HCT116 (cell line): ENCODE measurements at regions not wholly inside any gene's neighbourhood (a gene's known extent, or its start where the extent isn't known, plus 50 kb on each side); places are given as distances from the start of the nearest gene placed in this dataset.

Source experiments
- ATAC-seq: fragments of 200-7000 bp; cut with Tn5 transposase; 2 replicates; pipeline ENCODE4 v1.9.1; 2020; ENCODE audit warnings: mild to moderate bottlenecking, moderate library complexity
- BruUV-seq: library from RNA; stranded (reverse); fragments of 400-500 nt; replicated peaks from 2 replicates; lab custom pipeline; 2021; lab: Mats Ljungman, UMichigan
- CTCF ChIA-PET: fragments of 300-600 bp; sonication (Branson Sonifier 250); formaldehyde crosslinking; loops from one replicate; lab custom pipeline; 2021; ENCODE audit warnings: antibody characterized with exemption; lab: Charles Lee
- POLR2A ChIA-PET: fragments of 300-600, 350-600 bp; sonication (Branson Sonifier 250); formaldehyde crosslinking; loops from one replicate; lab custom pipeline; 2021; ENCODE audit warnings: antibody characterized with exemption; lab: Charles Lee
- RAD21 ChIA-PET, 2 experiments: fragments of 300-600 bp; sonication (Branson Sonifier 250); formaldehyde crosslinking; loops; one replicate each; lab custom pipeline; 2023; ENCODE audit warnings: low total read pairs in 2 of 2; ENCODE audit not compliant: uncharacterized antibody in 2 of 2, unreplicated experiment in 2 of 2, low non-redundant PET in 1 of 2; lab: Charles Lee
- DNase-seq: peaks from one replicate; pipeline ENCODE4 v3.0.0-alpha.2; 2010; ENCODE audit warnings: low read depth, low spot score
- H2AFZ ChIP-seq: fragments of 200-600 bp; shearing (Covaris generic), sonication (generic); 2 replicates; pipeline ENCODE4 v1.6.1; 2017; ENCODE audit warnings: low read depth, mixed run types, mixed read lengths, antibody characterized with exemption, low read length; ENCODE audit not compliant: poor library complexity, severe bottlenecking
- H3K27ac ChIP-seq: 2 replicates; pipeline ENCODE4 v1.5.1; 2012; ENCODE audit warnings: low read depth, low read length
- H3K27me3 ChIP-seq: fragments of 200-600 bp; sonication (generic); 2 replicates; pipeline ENCODE4 v1.6.1; 2016; ENCODE audit warnings: mixed run types, low read length, mixed read lengths; ENCODE audit not compliant: insufficient read depth
- H3K36me3 ChIP-seq, 2 experiments: fragments of 200-500 bp in 1 of 2; fragments of 200-600 bp in 1 of 2; sonication (Bioruptor generic) in 1 of 2; sonication (generic) in 1 of 2; 2 replicates each; pipeline versions ENCODE4 v1.5.1 to v1.6.1; 2014 to 2016; ENCODE audit warnings: low read length in 2 of 2, inconsistent platforms in 1 of 2, mixed read lengths in 1 of 2, mixed run types in 1 of 2; ENCODE audit not compliant: insufficient read depth in 2 of 2, control insufficient read depth in 1 of 2
- H3K4me1 ChIP-seq, 2 experiments: fragments of 200-600 bp in 1 of 2; sonication (generic) in 1 of 2; 2 replicates each; pipeline versions ENCODE4 v1.5.1 to v1.6.1; 2012 to 2017; ENCODE audit warnings: low read length in 2 of 2, inconsistent platforms in 1 of 2, mild to moderate bottlenecking in 1 of 2, mixed read lengths in 1 of 2, mixed run types in 1 of 2, moderate library complexity in 1 of 2; ENCODE audit not compliant: insufficient read depth in 2 of 2, control insufficient read depth in 1 of 2
- H3K4me2 ChIP-seq: fragments of 200-600 bp; sonication (generic); 2 replicates; pipeline ENCODE4 v1.6.1; 2017; ENCODE audit warnings: mixed run types, low read length, mixed read lengths
- H3K4me3 ChIP-seq, 2 experiments: fragments of 200-600 bp in 1 of 2; sonication (generic) in 1 of 2; replicated peaks in 1 of 2; 2 replicates each; pipeline ENCODE4 v1.5.1; 2011 to 2016; ENCODE audit warnings: low read length in 2 of 2, control low read depth in 1 of 2, low read depth in 1 of 2, mild to moderate bottlenecking in 1 of 2, mixed read lengths in 1 of 2, mixed run types in 1 of 2
- H3K79me2 ChIP-seq: fragments of 200-600 bp; sonication (generic); 2 replicates; pipeline ENCODE4 v1.6.1; 2017; ENCODE audit warnings: mild to moderate bottlenecking, mixed run types, low read length, moderate library complexity, mixed read lengths; ENCODE audit not compliant: insufficient read depth
- H3K9ac ChIP-seq: fragments of 200-600 bp; sonication (generic); 2 replicates; pipeline ENCODE4 v1.6.1; 2016; ENCODE audit warnings: low read length, mixed read lengths
- H3K9me2 ChIP-seq: fragments of 200-600 bp; sonication (generic), shearing (Covaris generic); 2 replicates; pipeline ENCODE4 v1.6.1; 2017; ENCODE audit warnings: mixed run types, mild to moderate bottlenecking, moderate library complexity; ENCODE audit not compliant: insufficient read depth
- H3K9me3 ChIP-seq, 2 experiments: fragments of 200-500 bp in 1 of 2; fragments of 200-600 bp in 1 of 2; sonication (Bioruptor generic) in 1 of 2; sonication (generic) in 1 of 2; 2 replicates each; pipeline ENCODE4 v1.6.1; 2014 to 2017; ENCODE audit warnings: low read length in 2 of 2, mixed read lengths in 2 of 2, inconsistent platforms in 1 of 2, low read depth in 1 of 2, mild to moderate bottlenecking in 1 of 2, mixed run types in 1 of 2, moderate library complexity in 1 of 2; ENCODE audit not compliant: control insufficient read depth in 1 of 2, insufficient read depth in 1 of 2
- H4K20me1 ChIP-seq: fragments of 200-600 bp; sonication (generic), shearing (Covaris generic); 2 replicates; pipeline ENCODE4 v1.6.1; 2017; ENCODE audit warnings: mixed run types, mild to moderate bottlenecking, moderate library complexity; ENCODE audit not compliant: insufficient read depth
- EGR1 ChIP-seq: IDR thresholded peaks from 2 replicates; pipeline ENCODE4 v1.6.1; 2012; ENCODE audit warnings: low read depth
- POLR2A ChIP-seq: IDR thresholded peaks from 2 replicates; pipeline ENCODE4 v1.7.0; 2011; ENCODE audit warnings: borderline replicate concordance; ENCODE audit not compliant: insufficient read depth, insufficient read length; ENCODE audit errors: extremely low read depth
- SIN3A ChIP-seq: IDR thresholded peaks from 2 replicates; pipeline ENCODE4 v1.6.1; 2012; ENCODE audit warnings: low read depth
- SP1 ChIP-seq: IDR thresholded peaks from 2 replicates; pipeline ENCODE4 v1.6.1; 2012; ENCODE audit warnings: low read depth
- TCF7L2 ChIP-seq: IDR thresholded peaks from 2 replicates; pipeline ENCODE4 v1.7.0; 2011; ENCODE audit warnings: borderline replicate concordance, inconsistent platforms; ENCODE audit not compliant: insufficient read depth, insufficient read length; ENCODE audit errors: extremely low read depth
- ZBTB33 ChIP-seq: IDR thresholded peaks from 2 replicates; pipeline ENCODE4 v1.6.1; 2011; ENCODE audit warnings: mild to moderate bottlenecking, low read length, moderate library complexity; ENCODE audit not compliant: insufficient replicate concordance; ENCODE audit errors: extremely low read depth
- ZFX ChIP-seq: fragments of 450-650 bp; IDR thresholded peaks from 2 replicates; pipeline ENCODE4 v1.6.1; 2017
- intact Hi-C: fragments of 100-400 bp; cut with micrococcal nuclease; formaldehyde crosslinking; loops from 2 replicates; pipeline ENCODE4 v1.10.0; 2022

GRCh38 chr7:69438584-69439412, 159.5 kb upstream of the AUTS2 start:
- Histone ChIP-seq H3K4me3 (no peak overlapping the region), H3K27ac (no peak overlapping the region), H3K36me3 (no peaks in the 10 kb centered on the region), H3K79me2 (no peaks in the 10 kb centered on the region), H3K27me3 (no peaks in the 10 kb centered on the region), H3K4me1 (no peaks in the 10 kb centered on the region), H3K4me2 (no peak overlapping the region), H3K9ac (no peak overlapping the region), H2AFZ (no peak overlapping the region), H3K9me2 (no peaks in the 10 kb centered on the region), H3K9me3 (peaks cover 0 to 10% of the 10 kb centered on the region in 2 experiments; a peak in 2 of 4 replicates), H4K20me1 (no peaks in the 10 kb centered on the region)
- DNase-seq, result no peak
- BruUV-seq, result no TSS peak
- intact Hi-C loops, result no loop called here
- no peak for TF ChIP-seq TCF7L2
- no peak for TF ChIP-seq ZFX
- no peak for TF ChIP-seq SP1
- TF ChIP-seq EGR1, result no peak
- TF ChIP-seq ZBTB33, result no peak
- TF ChIP-seq SIN3A, result no peak
- TF ChIP-seq POLR2A, result no peak
- ChIA-PET RAD21 (no interaction called here), CTCF (no interaction called here), POLR2A (no interaction called here)
- ATAC-seq, result no peak
